ENCODE measurements at regions not wholly inside any gene's neighbourhood (a gene's known extent, or its start where the extent isn't known, plus 50 kb on each side); places are given as distances from the start of the nearest gene placed in this dataset.

DNA sequence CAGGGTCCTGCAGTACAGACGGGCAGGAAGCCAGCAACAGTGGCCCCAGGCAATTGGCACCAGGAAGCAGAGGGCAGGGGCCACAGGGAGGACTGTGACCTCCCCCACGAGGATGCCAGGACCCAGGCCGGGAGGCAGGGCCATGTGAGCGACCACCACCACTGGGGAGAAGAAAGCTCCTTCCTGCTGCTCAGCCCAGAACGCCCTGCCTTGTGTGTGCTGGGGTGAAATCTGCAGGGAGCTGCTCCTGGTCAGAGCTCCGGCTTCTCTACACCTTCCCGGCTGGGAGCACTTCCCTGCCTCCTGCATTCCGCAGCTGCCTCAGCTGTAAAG is 100.4 kb downstream of the HMX1 start:
- no peak for DNase-seq (ENCODE audit: low read depth)
- TF ChIP-seq, protein P1, sequence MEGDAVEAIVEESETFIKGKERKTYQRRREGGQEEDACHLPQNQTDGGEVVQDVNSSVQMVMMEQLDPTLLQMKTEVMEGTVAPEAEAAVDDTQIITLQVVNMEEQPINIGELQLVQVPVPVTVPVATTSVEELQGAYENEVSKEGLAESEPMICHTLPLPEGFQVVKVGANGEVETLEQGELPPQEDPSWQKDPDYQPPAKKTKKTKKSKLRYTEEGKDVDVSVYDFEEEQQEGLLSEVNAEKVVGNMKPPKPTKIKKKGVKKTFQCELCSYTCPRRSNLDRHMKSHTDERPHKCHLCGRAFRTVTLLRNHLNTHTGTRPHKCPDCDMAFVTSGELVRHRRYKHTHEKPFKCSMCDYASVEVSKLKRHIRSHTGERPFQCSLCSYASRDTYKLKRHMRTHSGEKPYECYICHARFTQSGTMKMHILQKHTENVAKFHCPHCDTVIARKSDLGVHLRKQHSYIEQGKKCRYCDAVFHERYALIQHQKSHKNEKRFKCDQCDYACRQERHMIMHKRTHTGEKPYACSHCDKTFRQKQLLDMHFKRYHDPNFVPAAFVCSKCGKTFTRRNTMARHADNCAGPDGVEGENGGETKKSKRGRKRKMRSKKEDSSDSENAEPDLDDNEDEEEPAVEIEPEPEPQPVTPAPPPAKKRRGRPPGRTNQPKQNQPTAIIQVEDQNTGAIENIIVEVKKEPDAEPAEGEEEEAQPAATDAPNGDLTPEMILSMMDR (conservative IDR thresholded peaks at IDR 0.05; ENCODE audit: low read depth, low read length) = no peak
- no peak overlapping the region for H3K4me3 ChIP-seq (ENCODE audit: low read length)

DNA sequence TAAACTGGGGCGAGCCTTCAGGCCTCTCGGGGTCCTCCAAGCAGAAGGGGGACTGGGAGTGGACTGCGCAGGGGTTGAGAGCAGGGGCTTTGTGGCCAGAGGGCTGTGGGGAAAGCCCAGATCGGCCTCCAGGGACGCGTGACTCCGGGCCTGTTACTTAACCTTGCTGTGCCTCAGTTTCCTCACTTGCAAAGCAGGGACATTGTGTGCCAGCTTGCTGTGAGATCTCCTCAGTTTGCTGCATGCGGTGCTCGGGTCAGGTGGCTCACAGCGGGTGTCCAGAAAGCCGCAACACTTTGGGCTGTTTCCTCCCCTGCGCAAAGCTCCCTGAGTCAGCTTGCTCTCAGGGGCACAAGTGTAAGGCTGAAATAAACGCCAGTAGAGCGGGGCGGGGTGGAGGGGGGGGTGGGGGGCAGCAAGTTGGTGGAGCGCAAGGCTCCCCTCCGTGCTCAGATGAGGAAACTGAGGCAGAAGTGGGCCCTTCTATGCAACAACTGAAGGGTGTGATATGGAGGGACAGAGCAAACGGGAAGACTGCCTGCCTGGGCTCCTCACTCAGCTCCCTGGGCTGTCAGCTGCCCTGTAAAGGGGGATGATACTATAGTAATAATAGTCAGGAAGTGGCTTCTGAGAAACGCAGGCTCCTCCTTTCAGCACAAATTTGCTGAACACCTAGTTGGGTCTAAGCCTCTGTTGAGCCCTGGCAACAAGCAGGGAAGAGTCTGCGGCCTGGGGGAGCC is 101.0 kb downstream of the HMX1 start:
- no peak for DNase-seq (ENCODE audit: low read depth)
- TF ChIP-seq, protein P1 (conservative IDR thresholded peaks at IDR 0.05; ENCODE audit: low read depth, low read length) = no peak
- no peak overlapping the region for H3K4me3 ChIP-seq (ENCODE audit: low read length)

DNA sequence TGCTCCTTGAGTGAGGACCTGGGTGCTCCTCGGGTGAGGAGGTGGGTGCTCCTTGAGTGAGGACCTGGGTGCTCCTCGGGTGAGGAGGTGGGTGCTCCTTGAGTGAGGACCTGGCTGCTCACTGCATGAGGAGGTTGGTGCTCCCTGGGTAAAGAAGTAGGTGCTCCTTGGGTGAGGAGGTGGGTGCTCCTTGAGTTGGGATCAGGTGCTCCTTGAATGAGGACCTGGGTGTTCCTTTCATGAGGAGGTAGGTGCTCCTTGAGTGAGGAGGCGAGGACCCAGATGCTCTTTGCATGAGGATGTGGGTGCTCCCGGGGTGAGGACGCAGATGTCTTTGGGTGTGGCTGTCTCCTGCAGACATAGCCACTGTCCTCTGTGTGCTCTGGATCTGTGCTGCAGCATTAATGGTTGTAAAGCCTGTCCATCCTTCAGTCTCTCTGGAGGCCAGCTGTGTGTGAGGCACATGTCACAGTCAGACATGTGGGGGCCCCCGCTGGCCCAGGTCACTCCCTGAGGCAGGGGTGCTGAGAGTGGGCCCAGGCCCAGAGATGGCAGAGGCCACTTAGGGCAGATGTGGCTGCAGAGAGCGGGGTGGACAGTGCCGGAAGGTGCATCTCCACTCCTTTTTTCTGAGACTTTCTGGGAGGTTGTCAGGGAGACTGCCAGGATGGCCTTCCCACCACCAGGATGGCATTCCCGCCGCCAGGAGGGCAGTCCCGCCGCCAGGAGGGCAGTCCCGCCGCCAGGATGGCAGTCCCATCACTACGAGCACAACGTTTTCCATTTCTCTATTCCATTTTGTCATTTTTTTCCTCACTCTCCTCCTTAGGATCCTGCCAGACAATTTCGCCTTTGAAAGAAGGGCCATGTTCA is 101.8 kb downstream of the HMX1 start:
- TF ChIP-seq, protein P1 (conservative IDR thresholded peaks at IDR 0.05; ENCODE audit: low read depth, low read length) = no peak
- DNase-seq (ENCODE audit: low read depth) = no peak
- no peak overlapping the region for H3K4me3 ChIP-seq (ENCODE audit: low read length)

DNA sequence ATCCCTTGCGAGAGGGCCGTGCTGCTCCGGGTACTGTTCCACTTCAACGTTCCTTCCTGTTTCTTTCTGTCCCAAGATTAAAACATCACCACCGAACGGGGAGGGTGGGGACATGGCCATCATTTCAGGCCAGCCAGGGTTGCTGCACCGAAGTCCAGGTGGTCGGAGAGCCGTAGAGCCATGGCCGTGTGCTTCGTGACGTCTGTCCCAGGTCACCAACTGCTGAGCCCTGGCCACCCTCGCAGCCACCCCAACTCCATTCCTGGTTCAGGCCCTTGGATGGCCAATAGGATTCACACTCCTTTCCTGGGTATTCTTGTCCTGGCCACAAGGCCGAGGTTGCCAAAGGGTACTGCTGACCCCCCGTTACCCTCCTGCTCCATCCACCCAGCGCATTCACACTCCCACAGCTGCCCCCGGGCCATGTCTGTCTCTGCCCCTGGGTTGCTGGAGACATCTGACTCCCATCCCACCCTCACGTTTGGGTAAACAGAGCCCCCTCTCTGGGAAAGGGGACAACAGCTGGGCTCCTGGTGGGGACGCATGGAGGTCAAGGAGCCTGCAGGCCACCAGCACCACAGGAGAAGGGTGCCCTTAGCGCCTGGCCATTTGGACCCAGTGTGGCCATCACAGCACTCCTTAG is 103.2 kb downstream of the HMX1 start:
- DNase-seq (ENCODE audit: low read depth) = no peak
- TF ChIP-seq, protein P1 (conservative IDR thresholded peaks at IDR 0.05; ENCODE audit: low read depth, low read length) = no peak
- no peak overlapping the region for H3K4me3 ChIP-seq (ENCODE audit: low read length)

DNA sequence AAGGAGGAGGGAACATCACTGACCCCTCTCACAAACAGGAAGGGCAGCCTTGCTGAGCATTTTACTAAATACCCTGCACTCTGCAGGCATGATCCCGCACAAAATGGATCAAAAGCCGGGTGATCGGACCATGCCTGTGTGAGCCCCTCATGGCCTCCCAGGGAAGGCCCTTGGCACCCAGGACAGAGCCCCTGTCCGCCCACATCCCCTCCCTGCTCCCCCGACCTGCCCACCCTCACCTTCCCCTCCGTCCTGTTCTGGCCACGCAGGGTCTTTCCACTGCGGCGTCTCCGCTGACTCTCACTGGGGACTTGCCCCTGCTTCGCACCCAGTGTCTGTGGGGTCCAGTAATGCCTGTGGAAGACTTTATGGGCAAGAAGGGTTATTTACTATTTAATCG is 105.0 kb downstream of the HMX1 start:
- no peak for DNase-seq (ENCODE audit: low read depth)
- TF ChIP-seq, protein P1 (conservative IDR thresholded peaks at IDR 0.05; ENCODE audit: low read depth, low read length) = no peak
- H3K4me3 ChIP-seq (ENCODE audit: low read length) = no peak overlapping the region

DNA sequence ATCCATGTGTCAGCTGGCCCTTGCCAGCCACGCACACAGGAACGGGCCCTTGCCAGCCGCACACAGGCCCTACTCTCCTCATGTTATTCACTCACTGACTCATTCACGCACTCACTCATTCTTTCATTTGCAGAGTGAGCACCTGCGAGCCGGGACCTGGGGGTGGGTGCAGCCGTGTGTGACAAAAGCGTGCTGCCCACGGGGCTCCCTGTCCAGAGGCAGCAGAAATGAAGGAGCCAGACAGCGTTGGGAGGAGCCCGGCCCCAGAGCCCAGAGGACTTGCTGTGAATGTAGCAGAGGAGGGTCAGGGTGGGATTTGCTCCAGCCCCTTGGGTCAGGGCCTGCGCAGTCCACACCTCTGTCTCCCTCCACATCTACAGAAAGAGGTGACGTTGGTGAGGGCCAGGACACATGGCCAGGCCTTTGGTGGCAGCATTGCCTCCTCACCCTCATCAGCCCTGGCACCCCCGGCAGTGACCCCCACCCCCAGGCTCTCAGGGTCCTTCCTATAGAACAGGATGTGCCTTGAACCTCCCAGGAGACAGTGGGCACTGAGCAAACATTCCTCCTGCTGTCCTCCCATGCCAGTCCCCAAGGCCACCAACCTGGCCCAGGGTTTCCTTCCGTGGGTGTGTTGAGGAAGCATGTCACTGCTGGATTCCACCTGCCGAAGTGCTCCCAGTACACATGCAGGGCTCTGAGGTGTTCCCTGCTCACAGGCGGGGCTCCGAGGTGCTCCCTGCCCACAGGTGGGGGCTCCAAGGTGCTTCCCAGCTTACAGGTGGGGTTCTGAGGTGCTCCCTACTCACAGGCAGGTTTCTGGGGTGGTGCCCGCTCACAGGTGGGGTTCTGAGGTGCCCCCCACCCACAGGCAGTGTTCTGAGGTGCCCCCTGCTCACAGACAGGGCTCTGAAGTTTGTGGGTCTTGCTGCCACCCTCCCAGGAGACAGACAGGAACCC is 105.7 kb downstream of the HMX1 start:
- no peak overlapping the region for H3K4me3 ChIP-seq (ENCODE audit: low read length)
- TF ChIP-seq, protein P1 (conservative IDR thresholded peaks at IDR 0.05; ENCODE audit: low read depth, low read length) = no peak
- DNase-seq (ENCODE audit: low read depth) = no peak

All from retinal pigment epithelial cell (primary cell).